RCC 7860 (cell line): ENCODE measurements at regions not wholly inside any gene's neighbourhood (a gene's known extent, or its start where the extent isn't known, plus 50 kb on each side); places are given as distances from the start of the nearest gene placed in this dataset.
"Not testable (repeated sequence)": the region's sequence is repeated elsewhere in the genome, so short reads cannot be mapped to it uniquely, and the experiment has no call there.

Experiments used
- DNase-seq: peaks from one replicate; pipeline ENCODE4 v3.0.0-alpha.2; 2015; ENCODE audit warnings: low spot score
- FAIRE-seq: peaks from 2 replicates; lab custom pipeline; 2012; peaks lifted over from hg19 to GRCh38; lab: Jason Lieb, UNC

DNA sequence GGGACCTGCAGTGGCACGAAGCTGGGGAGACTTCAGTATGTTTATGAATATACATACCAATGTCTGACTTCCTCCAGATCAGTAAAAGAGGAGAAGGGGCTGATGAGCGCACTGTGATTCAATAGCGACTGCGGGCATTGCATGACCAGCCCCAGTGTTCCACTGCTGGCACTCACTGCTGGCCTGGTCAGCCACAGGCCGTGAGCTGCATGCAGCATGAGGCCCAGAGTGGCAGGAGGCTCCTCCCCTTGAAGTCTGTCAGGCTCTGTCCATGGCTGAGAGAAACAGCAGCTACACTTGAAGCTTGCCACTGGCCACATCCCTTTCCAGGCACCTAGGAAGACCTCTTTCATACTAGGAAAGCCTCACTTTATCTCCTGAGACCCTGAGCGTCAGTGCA lies 265.9 kb upstream of the CDYL start:
- no peak for FAIRE-seq

DNA sequence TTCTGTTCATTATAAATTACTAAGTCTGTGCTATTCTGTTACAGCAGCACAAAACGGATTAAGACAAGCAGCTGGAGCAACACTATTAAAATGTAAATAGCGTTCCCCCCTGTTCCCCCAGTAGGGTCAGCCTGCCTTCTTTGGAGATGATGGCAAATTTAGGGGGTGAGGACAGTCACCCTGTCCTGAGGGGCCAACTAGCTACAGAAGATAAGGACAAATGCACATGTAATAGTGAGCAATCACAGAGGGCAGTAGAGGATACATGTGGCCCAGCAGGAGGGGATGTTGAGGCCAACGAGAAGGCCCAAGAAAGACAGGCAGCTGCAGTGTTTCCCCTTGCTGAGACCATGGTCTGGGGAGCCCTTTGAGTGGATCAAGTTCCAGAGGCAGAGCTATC lies 266.7 kb upstream of the CDYL start:
- FAIRE-seq: no peak

More for the DNA sequence above, 265.9 kb upstream of the CDYL start:
- DNase-seq: no peak

DNA sequence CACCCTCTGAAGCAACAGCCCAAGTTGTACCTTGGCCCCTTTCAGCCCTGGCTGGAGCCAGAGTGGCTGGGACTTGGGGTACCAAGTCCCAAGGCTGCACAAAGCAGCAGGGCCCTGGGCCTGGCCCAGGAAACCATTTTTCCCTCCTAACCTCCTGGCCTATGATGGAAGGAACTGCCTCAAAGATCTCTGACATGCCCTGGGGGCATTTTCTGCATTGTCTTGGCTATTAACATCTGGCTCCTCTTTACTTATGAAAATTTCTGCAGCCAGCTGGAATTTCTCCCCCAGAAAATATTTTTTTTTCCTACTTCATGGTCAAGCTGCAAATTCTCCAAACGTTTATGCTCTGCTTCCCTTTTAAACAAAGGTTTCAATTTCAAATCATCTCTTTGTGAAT lies 269.4 kb upstream of the CDYL start:
- DNase-seq: no peak
- no peak for FAIRE-seq

More for the DNA sequence above, 266.7 kb upstream of the CDYL start:
- no peak for DNase-seq

DNA sequence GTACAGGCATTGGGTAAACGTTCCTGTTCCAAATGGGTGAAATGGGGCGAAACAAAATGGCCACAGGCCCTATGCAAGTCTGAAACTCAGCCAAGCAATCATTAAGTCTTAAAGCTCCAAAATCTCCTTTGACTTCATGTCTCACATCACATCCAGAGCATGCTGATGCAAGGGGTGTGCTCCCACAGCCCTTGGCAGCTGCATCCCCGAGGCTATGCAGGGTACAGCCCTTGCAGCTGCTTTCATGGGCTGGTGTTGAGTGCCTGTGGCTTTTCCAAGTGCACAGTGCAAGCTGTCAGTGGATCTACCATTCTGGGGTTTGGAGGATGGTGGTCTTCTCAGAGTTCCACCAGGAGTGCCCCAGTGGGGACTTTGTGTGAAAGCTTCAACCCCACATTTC lies 270.0 kb upstream of the CDYL start:
- no peak for FAIRE-seq
- DNase-seq: no peak

DNA sequence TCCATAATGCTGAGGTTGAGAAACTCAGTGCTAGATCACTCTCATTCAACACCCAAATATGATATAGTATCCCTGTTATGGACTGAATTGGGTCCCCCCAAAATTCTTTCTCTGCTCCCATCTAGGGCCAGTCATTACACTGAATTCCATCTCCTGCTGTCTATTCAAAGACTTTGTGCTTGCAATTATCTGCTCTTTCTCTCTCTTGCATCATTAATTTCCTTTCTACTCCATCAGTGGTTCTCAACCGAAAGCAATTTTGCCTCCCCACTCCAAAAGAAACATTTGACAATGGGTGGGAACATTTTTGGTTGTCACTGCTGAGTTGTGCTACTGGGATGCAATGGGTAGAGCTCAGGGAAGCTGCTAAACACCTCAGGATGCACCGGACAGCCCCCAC lies 271.5 kb upstream of the CDYL start:
- DNase-seq (no peak), FAIRE-seq (no peak)

DNA sequence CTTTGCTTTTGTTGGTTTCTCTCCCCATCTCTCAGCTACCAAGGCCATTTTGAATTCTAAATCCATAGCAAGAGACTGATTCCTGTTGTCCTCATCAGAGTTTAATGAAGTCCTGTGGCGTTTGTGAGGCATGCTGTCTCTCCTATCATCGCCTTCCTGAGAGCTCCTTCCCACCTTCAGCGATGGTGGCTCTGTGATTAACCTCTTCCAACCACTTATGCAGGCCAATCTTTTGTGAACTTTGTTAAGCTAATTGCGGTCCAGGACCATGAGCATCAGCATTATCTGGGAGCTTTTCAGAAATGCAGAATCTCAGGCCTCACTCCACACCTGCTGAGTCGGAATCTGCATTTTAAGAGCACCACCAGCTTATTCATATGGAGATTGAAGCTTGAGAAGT lies 272.5 kb upstream of the CDYL start:
- FAIRE-seq (no peak), DNase-seq (no peak)

DNA sequence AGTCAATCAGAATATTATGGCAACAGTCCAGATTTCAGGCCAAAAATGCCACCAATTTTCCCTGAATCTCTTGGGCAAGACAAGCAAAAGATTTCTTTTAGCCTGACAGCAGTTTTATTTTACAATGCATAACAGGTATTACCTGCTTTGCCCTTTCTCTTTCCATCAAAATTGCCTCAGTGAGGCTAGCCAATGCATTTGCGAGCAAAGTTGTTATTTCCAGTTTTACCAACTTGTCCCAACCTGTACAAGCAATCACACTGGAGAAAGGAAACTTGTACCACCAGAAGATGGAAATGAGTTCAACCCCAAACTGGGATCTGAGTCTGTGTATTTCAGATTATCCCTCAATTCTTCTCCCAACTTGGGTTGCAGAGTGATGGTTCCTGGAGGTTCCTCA lies 279.9 kb upstream of the CDYL start:
- no peak for FAIRE-seq
- no peak for DNase-seq

DNA sequence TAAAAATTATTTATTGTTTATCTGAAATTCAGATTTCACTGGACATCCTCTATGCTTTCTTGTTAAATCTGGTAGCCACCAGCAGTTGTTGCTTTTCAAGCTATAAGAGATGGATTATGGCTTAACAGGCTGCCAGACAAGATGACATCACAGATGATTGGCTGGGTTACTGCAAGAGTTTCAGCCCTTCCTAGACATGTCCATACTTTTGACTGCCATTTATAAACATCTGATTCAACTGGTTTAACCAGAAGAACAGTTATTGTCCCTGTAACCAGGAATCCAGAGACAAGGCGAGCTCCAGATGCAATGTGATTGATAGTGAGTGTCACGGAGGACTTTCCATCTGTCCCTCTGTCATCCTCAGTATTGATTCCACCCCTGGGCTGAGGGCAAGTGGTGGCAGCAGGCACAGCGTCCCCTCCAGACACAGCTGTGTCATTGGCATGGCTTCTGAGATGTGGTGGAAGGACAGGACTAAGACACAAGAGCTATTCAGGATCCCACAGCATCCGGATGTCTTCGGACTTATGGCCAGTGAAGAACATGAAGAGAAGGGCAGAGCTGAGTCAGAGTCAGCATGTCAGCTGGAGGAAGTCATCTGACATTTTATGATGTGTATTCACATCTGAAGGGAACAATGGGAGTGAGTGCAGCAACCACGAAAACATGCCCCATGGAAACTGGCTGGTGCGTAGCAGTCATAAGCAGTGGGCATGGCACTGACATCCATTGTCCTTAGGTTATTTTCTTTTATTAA lies 284.5 kb upstream of the CDYL start:
- FAIRE-seq (no peak), DNase-seq (no peak)

DNA sequence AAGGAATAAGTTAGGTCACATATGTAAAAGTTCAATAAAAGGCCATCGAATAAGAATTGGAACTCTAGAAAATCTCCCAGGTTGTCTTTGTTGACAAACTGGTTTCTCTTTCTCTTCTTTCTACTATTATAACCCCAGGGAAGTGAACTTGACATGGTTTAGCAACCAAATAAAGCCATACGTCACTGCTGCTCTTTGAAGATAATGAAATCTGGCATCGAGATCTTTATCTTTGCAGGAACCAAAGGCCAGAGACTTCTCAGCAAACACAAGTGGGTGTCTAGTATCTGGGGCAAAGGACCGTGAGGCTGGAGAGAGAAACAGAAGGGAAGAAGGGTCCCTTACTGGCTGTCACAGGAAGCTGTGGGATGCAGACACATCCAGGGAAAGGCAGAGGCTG lies 286.7 kb upstream of the CDYL start:
- FAIRE-seq (no peak), DNase-seq (no peak)

DNA sequence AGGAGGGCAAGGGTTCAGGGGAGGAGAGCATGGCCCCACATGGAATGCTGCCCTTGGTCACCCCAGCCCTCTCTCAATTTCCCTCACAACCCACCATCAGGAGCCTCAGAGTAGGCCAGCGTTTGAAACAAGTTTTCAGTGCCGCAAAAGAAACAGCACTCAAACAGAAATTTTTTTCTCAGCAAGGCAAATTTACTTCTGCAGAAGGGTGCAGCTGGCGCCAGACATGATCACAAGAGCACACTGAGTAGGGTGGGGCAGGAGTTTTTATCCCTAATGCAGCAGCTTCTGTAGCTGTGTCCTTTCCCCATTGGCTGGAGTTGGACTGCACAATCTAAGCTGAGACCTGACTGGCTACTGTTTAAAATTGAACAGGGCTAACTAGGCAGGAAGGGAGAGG lies 287.8 kb upstream of the CDYL start:
- FAIRE-seq: no peak

DNA sequence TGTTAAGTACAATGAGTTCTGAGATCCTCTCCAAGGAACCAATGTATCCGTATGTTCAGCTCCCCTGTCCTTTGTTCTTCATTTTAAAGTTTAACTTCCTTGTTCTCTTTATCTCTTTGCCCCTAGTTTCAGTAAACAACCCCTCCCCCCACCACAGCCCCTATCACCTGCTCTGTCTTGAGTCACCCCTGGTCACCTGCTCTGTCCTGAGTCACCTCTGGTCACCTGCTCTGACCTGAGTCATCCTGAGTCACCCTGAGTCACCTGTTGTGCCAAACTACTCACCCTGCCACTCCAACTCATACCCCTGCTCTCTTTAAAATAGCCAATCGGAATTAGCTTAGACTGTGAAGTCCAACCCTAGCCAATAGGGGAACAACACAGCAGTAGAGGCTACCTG lies 288.7 kb upstream of the CDYL start:
- peak; percentile 31 for DNase-seq
- no peak for FAIRE-seq

More for the DNA sequence above, 287.8 kb upstream of the CDYL start:
- DNase-seq: no peak

DNA sequence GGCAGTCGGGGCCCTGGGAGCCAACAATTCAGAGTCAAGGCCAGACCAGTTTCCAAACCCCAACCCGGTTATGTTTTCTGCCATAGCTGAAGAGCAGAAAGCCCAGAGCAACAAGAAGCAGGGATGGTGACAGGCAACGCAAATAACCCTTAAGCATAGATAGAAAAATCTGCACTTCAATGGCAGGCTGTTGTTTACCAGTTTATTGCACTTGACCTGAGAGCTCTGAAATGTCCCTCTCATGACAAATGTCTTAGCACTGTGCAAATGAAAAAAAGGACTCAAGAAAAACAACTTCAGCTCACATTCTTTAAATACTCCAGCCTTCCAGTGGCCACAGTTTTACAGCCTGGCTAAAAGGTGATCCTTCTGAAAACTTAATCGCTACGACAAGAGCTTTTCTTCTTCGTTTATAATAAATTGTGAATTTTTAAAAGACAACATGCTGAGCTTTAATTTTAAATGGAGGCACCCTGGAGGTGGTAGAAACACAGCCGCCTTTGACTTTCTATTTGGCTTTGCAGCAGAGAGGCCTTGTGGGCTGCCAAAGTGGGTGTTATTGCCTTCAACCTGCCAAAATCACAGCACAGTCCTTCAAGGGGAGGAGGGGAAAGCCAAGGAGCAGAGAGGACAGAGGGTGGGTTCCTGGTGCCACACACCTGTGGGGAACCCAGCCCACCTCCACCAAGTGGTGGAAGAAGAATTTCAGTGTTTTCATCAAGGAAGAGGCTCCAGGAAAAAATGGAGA lies 289.5 kb upstream of the CDYL start:
- DNase-seq: no peak
- FAIRE-seq: no peak

DNA sequence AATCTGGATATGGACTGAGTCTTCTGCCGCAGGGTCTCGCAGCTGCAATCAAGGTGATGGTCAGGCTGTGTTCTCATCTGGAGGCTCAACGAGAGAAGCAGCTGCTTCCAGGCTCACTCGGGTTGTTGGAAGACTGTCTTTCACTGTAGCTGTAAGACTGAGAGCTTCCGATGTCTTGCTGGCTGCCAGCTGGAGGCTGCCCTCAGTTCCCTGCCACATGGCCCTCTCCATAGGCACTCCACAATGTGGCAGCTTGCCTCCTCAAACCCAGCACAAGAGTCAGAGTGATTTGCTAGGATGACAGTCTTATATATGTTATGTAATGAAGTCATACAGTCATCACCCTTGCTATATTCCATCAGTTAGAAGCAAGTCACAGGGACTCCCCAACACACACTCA lies 290.5 kb upstream of the CDYL start:
- DNase-seq (no peak), FAIRE-seq (no peak)

DNA sequence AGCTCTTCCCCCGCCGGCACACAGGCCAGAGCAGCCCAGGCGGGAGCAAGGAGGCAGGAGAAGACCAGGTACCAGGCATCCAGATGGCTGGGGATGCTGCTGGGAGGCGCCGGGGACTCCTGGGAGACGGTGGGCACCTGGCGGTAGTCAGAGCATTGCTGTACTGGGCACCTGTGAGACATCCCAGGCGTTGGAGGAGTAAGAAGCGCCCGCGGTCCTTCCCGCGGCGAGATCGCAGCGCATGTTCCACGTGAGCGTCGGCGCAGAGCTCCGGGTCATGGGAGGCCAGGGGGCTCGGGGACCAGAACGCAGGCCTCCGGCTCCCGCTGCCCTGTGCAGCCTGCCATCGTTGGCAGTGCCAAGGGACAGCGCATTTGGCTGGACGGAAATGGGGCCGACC lies 293.7 kb upstream of the CDYL start:
- DNase-seq (no peak), FAIRE-seq (no peak)

DNA sequence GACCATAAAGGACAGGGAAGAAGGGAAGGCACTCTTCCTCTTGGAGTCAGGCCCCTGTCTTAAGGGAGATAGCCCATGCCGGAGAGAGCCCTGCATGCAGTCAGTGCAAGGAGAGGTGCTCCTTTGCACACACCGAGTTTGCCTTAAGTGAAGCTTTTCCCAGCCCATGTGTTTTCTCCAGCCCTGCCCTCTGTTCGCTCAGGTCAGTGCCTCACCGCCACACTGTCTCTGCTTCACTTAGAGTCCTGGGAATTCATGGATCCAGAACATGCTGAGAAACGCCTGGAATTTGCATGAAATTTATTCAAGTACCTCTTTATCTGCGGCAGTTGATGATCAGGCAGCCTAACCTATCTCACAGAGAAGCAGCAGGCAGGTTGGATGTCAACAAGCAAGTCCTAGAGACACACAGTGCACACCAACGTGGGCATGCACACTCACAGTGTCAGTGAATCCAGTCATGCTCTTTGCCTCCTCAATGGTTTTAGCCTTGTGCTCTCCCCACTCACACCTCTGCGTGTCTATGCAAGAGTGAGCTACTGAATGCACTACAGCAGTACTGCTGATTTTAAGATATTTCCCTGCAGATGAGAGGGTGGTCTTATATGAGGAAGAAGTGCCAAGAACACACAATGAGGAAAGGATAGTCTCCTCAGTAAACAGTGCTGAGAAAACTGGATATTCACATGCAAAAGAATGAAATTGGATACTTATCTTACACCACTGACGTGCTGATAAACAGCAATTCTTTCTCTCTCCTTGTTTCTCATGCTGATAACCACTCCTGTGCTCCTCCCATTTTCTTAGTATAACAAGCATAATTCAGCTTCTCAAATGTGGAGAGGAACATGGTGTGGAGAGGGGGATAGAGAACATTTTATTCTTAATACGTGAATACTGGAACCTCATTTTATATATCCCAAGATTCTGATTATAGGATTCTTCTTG lies 295.1 kb upstream of the CDYL start:
- no peak for FAIRE-seq
- no peak for DNase-seq

DNA sequence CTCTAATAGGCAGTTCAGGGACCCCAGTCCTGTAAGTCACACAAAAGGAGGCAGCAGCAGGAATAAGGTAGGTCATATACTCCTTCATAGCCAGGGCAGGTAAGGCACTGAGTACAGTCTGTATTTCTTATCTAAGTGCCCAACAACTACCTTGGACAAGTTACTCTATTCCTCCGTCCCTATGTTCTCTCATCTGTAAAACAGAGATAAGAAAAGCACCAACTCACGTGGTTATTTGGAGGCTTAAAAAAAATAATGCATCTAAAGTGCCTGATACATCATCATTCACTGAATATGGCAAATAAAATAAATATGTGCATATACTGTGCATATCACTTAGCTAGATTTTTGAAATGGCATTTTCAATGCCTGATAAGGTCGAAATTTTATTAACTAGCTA lies 298.1 kb upstream of the CDYL start:
- DNase-seq: no peak
- FAIRE-seq: no peak

DNA sequence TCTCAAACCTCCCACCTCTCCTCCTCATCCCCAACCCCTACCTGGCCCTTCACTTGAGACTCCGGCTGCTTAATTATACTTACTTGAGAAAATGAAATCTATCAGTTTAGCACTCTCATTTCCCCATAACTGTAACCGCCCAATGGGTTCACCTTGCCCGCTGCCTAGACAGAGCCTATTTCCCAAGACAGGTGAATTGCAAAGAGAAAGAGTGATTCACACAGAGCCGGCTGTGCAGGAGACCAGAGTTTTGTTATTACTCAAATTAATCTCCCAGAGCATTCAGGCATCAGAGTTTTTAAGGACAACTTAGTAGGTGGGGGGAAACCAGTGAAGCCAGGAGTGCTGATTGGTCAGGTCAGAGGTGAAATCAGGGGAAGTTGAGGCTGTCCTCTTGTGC lies 301.4 kb upstream of the CDYL start:
- FAIRE-seq: no peak
- no peak for DNase-seq

DNA sequence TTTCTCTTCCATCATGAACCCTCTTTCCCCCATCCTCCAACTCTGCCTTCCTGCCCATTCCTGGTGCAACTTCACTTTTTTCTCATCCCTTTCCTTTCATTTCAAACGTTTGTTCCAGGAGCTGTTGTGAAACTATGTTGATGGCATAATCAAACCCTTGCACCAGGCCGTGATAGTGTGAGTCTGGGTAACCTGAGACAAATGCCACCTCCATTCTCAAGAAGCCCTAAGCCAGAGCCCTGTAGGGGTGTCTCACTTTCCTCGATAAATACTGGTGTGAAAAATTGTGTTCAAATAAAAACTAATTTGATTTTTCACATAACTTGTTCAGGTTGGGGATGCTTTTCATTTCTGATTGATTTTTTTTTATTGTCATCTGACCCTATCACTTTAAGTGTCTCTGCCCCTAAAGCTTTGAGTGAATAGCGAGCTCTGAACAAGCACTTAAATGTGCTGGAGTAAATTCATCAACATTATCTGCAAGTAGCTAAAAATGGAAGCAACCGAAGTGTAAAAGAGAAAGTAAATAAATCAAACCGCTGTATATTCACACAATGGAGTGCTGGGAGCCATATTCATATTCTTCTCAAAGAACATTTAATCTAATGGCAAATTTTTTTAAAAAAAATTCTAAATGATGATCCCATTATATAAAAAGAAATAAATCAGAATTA lies 303.1 kb upstream of the CDYL start:
- FAIRE-seq (no peak), DNase-seq (no peak)

DNA sequence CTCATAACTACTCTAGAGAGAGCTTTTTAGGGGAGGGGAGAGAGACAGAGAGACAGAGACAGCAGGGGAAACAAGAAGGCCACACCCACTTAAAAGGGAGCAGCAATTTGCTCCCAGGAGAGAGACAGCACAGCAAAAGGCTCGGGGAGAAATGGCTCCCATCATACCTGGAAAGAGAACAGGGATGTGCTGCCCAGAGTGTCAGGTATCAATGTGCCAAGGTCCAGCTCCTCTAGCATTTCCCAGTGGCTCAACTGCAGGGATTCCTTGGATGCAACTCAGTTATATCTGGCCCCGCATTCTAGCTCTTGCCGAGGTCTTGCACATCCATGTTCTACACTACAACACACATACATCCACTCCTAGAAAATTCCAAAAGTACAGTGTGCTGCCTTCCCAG lies 304.0 kb upstream of the CDYL start:
- DNase-seq (no peak), FAIRE-seq (no peak)

DNA sequence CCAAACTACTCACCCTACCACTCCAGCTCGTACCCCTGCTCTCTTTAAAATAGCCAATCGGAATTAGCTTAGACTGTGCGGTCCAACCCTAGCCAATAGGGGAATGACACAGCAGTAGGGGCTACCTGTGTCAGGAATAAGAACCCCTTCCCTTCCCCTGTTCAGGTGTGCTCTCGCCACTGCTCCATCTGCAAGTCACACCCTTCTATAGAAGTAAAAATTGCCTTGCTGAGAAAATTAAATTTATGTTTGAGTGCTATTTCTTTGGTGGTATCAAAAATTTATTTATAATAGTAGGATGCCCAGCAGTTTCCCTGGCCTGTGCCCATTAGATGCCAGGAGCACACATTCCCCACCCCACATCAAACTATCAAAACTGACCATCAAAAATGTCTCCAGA lies 304.7 kb upstream of the CDYL start:
- not testable (repeated sequence) for FAIRE-seq, DNase-seq

DNA sequence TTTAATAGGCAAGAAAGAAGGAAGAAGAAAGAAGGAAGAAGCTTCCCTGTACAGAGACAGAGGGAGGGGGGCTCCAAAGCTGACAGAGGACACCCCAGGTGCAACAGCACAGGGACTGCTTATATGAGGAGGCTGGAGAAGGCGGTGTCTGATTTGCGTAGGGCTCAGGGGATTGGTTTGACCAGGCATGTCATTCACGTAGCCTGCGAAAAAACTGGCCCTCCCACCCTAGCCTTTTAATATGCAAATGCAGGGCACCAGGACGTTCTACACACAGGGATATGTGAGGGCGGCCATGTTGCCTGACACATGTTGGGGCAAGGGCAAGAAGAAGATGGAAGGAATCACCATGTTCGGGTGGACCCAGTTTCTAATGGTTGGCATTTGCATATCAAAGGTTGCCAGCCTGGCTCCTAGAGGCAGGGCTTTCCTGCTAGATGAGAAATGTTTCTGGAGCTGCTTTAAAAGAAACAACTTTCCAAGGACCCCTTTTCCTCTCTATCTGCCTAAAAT lies 305.4 kb upstream of the CDYL start:
- no peak for FAIRE-seq
- no peak for DNase-seq
